Activated CD4-positive, alpha-beta T cell treated with anti-CD3 and anti-CD28 coated beads, Interleukin-2, amount 50 U/mL, for 4 hours (primary cell): ENCODE measurements at regions not wholly inside any gene's neighbourhood (a gene's known extent, or its start where the extent isn't known, plus 50 kb on each side); places are given as distances from the start of the nearest gene placed in this dataset.

Experiments used
- DNase-seq, 2 experiments: peaks; one replicate each; pipeline ENCODE4 v3.0.0-alpha.2; 2020

DNA sequence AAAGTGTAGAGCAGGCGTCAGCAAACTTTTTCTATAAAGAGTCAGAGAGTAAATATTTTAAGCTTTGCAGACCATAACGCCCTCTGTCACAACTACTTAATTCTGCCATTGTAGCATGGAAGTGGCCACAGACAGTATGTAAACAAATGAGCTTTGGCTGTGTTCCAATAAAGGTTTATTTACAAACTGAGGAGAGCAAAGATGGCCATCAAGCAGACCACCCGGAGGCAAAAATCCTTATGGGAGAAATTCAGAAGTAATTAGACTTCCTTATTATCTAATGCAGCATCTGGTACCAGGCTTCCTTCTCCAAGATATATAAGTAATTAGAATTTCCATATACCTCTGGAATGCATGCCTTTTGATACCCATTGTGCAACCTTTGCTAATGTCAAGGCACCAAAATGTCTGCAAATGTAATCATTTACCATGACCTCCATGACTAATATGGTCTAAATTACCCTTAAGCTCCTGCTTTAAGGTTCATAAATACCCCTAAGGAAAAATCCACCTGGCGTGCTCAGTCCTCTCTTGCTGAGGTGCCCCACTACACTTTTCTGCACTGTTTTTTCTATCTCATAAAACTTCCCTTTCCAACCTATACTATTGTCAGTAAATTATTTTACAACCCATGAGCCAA is 377.8 kb downstream of the MATN1 start:
- no peak for DNase-seq

- no peak for DNase-seq
Observed at GRCh38 chr1:30343562-30343961, 379.8 kb downstream of the MATN1 start.

DNA sequence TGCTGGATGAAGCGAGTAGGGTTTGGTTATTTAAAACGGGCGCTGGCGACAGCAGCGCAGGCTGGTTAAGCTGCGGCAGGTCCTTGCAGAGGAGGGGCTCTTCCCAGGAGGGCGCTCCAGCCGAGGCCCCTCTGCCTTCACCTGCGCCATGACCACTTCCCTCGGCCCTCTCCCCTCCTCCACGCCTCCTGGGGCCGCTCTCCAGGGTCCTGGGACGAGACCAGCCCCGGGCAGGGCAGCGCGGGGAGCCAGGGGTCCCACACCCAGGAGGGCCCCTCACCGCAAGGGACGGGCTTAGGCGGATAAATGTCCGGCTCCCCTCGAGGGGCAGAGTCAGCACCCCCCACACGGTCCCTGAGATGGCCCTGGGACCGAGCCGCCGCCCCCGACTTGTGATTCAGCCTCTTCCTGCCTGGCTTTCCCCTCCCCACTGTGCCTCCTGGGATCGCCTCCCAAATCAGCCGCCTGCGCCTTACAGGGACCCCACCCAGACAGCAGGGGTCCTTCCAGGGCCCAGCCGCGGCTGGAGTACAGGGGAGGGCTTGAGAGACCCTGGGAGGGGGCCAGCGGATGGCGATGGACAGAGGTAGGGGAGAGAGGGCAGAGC is 380.7 kb downstream of the MATN1 start:
- DNase-seq: no peak

DNA sequence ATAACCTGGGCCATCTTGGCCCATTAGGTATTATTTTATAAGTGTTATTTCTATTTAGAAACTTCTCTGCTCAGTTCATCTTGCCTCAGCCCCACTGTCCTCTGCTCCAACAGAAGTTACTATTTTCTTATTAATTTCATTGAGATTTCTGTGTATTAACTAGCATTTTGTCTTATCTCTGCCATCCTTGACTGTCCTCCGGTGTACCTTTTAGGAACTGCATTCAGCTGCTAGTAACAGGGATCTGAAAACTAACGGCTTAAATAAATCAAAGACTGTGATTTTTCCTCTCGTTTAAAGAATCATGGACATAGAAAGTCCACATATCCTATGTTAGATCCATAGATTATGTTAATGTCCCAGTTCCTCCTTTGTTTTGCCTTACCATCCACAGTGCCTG is 382.5 kb downstream of the MATN1 start:
- no peak for DNase-seq

- DNase-seq: no peak
Observed at GRCh38 chr1:30339866-30340265, 383.5 kb downstream of the MATN1 start.

DNA sequence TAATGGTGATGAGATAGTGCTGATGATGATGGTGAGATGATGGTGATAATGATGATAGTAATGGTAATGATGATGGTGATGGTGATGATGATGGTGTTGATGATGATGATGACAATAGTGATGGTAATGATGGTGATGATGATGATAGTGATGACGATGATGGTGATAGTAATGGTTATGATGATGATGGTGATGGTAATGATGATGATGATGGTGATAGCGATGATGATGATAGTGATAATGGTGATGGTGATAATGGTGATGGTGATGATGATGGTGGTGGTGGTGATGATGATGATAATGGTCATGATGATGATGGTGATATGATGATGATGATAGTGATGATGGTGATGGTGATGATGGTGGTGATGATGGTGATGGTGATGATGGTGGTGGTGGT is 384.6 kb downstream of the MATN1 start:
- DNase-seq: no peak

GRCh38 chr1:30337324-30337620 is 386.1 kb downstream of the MATN1 start:
- no peak for DNase-seq

DNA sequence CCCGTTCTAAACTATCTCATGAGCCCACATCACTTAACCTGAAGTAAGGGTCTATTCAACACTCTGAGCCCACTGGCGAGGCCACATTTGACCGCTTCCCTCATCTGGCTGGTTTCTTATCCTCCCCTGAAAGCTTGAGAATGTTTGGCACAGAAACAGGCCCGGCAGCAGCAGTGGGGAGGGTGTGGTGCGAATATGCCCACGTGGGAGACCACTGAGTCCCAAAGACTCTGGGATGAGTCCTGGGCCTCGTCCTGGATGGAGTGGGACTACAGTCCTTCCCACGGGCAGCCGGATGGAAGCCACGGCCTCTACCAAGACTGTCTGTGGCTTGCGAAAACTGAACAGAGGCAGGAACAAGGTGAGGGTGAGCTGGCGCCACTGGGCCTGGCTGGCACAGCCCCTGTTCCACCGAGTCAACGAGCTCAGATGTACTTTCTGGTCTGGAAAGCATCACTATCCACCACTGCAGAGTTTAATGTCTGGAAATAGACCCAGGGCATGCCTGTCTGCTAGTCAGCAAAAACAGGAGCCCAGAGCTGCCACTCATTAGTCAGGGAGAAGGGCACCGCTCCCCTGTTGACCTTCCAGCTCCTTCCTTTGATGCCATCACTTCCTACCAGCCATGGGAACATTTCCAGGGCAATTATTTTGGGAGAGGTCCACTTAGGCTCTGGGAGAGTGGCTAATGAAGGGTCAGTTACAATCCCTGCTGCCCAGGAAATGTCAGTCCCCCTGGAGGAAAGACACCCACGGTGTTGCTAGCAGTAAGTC is 386.6 kb downstream of the MATN1 start:
- DNase-seq: no peak

GRCh38 chr1:30335997-30336390 is 387.4 kb downstream of the MATN1 start:
- no peak for DNase-seq

DNA sequence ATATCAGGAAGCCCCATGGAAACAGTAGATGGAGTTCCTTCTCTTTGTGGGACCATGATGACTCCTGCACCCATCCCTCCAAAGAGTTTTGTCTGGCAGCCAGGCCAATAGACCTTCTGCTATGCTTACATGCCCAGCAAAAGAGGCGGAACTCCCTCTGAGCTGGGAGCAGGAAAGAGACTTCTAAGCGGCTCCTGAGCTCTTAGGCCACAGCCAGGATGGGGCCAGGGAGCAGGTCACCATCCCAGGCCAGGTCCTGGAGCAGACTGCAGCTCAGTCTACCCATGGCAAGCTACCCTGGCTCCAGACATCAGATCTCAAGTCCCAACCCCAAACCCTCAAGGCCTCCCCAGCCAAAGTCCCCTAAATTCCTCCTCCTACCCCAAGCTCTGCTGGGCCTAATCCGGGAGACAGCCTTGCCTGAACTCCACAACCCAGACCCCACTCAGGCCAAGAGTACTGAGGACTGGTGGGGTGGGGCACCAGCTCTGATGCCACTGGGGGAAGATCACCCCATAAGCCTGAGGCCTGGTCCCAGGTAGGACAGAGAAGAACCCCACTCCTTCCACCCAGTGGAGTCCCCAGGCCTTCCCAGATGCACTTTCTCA is 387.9 kb downstream of the MATN1 start:
- no peak for DNase-seq

- no peak for DNase-seq
Observed at GRCh38 chr1:30334767-30335166, 388.6 kb downstream of the MATN1 start.

- no peak for DNase-seq
Observed at GRCh38 chr1:30332116-30333094, 391.0 kb downstream of the MATN1 start.

DNA sequence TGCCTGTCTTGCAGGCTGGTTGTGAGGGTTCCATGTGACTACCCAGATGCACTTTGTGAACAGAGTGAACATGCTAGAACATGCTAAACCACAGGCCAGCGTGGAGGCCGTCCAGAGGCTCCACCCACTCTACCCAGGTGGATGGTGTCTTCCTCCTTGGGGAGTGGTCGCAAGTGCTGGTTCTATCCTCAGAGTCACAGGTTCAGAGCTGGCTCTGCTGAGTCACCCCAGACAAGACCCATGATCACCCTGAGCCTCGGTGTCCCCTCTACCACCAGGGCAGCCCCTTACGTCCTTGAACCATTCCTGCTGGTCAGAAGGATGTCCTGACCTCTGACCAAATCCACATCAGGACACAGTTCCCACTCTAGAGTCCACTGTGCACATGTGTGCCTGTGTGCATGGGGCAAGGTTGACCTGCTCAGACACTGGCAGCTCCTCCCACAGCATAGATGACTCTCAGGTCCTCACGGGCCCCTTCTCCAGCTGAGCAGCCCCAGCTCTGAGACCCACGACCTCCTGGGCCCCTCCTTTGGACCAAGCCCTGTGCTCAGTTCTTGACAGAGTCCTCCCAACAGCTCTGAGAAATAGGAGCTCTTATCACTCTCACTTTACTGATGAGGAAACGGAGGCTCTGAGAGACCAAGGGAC is 391.8 kb downstream of the MATN1 start:
- DNase-seq: no peak

DNA sequence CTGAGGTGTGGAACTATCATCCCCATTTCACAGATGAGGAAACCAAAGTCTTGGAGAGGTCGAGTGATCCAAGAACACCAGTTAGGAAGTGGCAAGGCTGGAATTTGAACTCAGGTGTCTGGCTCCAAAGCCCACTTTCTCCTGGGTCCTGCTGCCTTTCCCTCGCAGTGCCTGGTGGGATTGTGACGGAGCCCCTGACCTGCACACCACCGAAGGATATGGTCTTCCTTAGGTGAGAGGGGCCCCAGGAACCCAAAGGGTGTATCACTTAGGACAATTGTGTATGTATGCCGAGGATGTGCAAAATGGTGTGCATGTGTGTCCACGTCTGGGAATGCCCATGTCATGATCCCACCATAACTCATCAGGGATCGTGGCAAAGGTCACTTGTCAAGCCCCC is 392.7 kb downstream of the MATN1 start:
- DNase-seq: no peak

DNA sequence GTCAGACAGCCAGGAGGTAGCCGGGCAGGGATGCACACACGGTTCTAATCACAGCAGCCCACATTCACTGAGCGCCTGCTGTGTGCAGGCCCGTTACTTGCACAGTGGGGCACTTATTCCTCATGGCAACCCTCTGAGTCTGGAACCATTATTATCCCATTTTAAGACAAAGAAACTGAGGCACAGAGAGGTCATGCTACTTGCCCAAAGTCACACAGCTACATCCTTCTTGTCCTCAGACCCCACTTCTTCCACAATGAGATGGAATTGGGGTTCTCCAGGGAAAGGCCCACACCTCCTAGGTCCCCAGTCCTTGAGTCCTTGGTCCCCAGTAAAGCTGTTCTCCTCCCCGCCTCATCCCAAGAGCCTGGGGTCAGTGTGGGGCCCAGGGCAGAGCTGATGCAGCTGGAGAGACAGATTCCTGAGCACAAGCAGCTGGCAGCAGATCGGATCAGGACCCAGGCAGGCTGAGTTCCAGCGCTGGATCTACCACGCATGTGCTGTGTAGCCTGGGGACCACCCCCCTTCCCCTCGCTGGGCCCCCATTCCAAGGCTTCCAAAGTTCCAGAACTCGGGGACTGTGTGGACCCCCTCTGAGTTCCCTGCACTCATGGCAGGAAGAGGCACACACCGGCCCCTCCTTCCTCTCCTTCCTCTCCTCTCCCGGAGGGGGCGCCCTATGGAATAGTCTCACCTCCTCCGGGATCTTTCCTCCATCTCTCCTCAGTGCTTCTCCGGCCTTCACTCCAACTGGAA is 393.4 kb downstream of the MATN1 start:
- no peak for DNase-seq

- DNase-seq: no peak
Observed at GRCh38 chr1:30329263-30329753, 394.1 kb downstream of the MATN1 start.

- DNase-seq: no peak
Observed at GRCh38 chr1:30328401-30329262, 394.8 kb downstream of the MATN1 start.

- DNase-seq: no peak
Observed at GRCh38 chr1:30328100-30328370, 395.4 kb downstream of the MATN1 start.

DNA sequence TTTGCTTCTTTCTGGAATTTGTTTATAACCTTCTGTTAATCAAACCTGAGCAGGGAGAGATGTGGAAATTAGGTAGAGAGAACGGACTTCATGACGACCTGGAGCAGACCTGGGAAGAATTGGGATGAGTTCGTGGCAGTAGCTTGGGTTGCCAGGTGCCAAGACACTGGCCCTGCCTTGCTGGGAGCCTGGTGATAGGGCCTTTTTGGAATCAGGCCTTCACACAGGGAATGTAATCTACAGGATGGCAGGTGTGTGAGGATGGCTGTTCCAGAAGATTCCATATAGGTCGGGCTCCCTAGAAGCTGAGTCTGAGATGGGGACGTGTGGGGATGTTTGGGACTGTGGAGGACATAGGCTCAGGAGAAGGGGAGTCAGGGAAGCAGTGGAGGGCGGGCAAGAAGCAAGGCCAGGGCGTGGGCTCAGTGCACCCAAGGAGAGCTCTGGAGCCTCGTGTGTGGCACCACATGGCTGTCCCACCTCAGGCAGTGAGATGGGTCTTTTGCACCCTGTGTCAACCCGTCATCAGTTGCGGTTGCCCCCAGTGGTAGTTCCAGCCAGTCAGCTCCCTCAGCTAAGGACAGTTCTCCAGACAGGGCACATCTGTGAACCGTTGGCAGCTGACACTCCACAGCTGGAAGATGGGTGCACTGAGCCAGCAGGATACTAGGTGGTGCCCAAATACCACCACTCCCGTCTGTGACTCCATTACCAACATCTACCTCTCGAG is 395.9 kb downstream of the MATN1 start:
- DNase-seq: no peak

DNA sequence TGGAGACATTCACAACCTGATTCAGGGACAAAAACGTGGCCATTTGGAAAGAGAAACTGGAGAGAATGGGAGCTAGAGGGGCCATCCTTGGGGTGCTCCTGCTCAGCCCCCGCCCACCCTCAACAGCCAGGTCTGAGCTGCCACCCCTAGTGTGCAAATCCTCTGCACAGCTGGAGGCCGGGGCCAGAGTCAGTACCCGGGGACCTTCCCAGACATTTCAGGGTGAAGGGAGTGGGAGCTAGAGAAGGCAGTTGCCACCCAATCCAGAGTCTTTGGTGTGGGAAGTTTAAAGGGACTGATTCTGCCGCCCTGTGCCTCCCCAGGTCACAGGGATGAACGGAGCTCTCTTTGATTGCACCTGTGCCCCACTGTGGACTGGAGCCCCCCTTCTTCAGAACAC is 397.4 kb downstream of the MATN1 start:
- DNase-seq: no peak
